SK-N-SH treated with all-trans-retinoic acid at 6 μM for 48 hours (cell line): ENCODE measurements at regions not wholly inside any gene's neighbourhood (a gene's known extent, or its start where the extent isn't known, plus 50 kb on each side); places are given as distances from the start of the nearest gene placed in this dataset.

Experiments
- ATAC-seq: fragments of 200-7000 bp; cut with Tn5 transposase; 3 replicates; pipeline ENCODE4 v1.9.1; 2020; ENCODE audit warnings: mild to moderate bottlenecking, moderate library complexity
- ARNTL ChIP-seq: fragments of 450-650 bp; formaldehyde crosslinking; IDR thresholded peaks from 2 replicates; pipeline ENCODE4 v1.5.0; 2020; ENCODE audit warnings: low read depth, mild to moderate bottlenecking, moderate library complexity, borderline replicate concordance
- BACH2 ChIP-seq: fragments of 250-450 bp; sonication (Bioruptor Pico); IDR thresholded peaks from 2 replicates; pipeline ENCODE4 v1.9.0; 2021; ENCODE audit warnings: mild to moderate bottlenecking, borderline replicate concordance
- CSDC2 ChIP-seq: fragments of 250-450 bp; sonication (Bioruptor Pico); IDR thresholded peaks from 2 replicates; pipeline ENCODE4 v1.5.0; 2020; ENCODE audit warnings: mild to moderate bottlenecking, moderate library complexity
- CSRNP3 ChIP-seq: fragments of 250-450 bp; sonication (Bioruptor Pico); IDR thresholded peaks from 2 replicates; pipeline ENCODE4 v1.5.1; 2021; ENCODE audit warnings: mild to moderate bottlenecking, moderate library complexity
- ESRRG ChIP-seq: fragments of 250-450 bp; sonication (Bioruptor Pico); IDR thresholded peaks from 2 replicates; pipeline ENCODE4 v1.6.1; 2021; ENCODE audit warnings: mild to moderate bottlenecking
- GLIS3 ChIP-seq: fragments of 250-450 bp; sonication (Bioruptor Pico); IDR thresholded peaks from 2 replicates; pipeline ENCODE4 v1.5.0; 2020; ENCODE audit warnings: mild to moderate bottlenecking, moderate library complexity
- ISL1 ChIP-seq: fragments of 250-450 bp; sonication (Bioruptor Pico); IDR thresholded peaks from 2 replicates; pipeline ENCODE4 v2.1.2; 2022; ENCODE audit warnings: mild to moderate bottlenecking, moderate library complexity
- OSR1 ChIP-seq: fragments of 250-450 bp; sonication (Bioruptor Pico); IDR thresholded peaks from 2 replicates; pipeline ENCODE4 v1.8.0; 2022; ENCODE audit warnings: moderate library complexity, mild to moderate bottlenecking, inconsistent platforms
- PATZ1 ChIP-seq: fragments of 250-450 bp; sonication (Bioruptor Pico); IDR thresholded peaks from 2 replicates; pipeline ENCODE4 v1.8.0; 2020; ENCODE audit warnings: mild to moderate bottlenecking, moderate library complexity, borderline replicate concordance
- PPARA ChIP-seq: fragments of 250-450 bp; sonication (Bioruptor Pico); IDR thresholded peaks from 2 replicates; pipeline ENCODE4 v1.5.0; 2020; ENCODE audit warnings: mild to moderate bottlenecking, borderline replicate concordance
- RARB ChIP-seq: fragments of 250-450 bp; sonication (Bioruptor Pico); IDR thresholded peaks from 2 replicates; pipeline ENCODE4 v1.8.0; 2021; ENCODE audit warnings: mild to moderate bottlenecking, moderate library complexity
- SNAI2 ChIP-seq: fragments of 250-450 bp; sonication (Bioruptor Pico); IDR thresholded peaks from 2 replicates; pipeline ENCODE4 v1.5.0; 2020; ENCODE audit warnings: mild to moderate bottlenecking, moderate library complexity
- TCF4 ChIP-seq: fragments of 250-450 bp; sonication (Bioruptor Pico); IDR thresholded peaks from 2 replicates; pipeline ENCODE4 v1.8.0; 2021; ENCODE audit warnings: mild to moderate bottlenecking, moderate library complexity, borderline replicate concordance
- TOX ChIP-seq: fragments of 250-450 bp; sonication (Bioruptor Pico); IDR thresholded peaks from 2 replicates; pipeline ENCODE4 v1.8.0; 2021; ENCODE audit warnings: mild to moderate bottlenecking, moderate library complexity, borderline replicate concordance
- ZC3H10 ChIP-seq: fragments of 250-450 bp; sonication (Bioruptor Pico); IDR thresholded peaks from 2 replicates; pipeline ENCODE4 v1.5.1; 2021; ENCODE audit warnings: mild to moderate bottlenecking, moderate library complexity
- ZFP3 ChIP-seq: fragments of 250-450 bp; sonication (Bioruptor Pico); IDR thresholded peaks from 2 replicates; pipeline ENCODE4 v1.5.0; 2020; ENCODE audit warnings: mild to moderate bottlenecking, moderate library complexity
- ZFP30 ChIP-seq: fragments of 450-650 bp; formaldehyde crosslinking; IDR thresholded peaks from 2 replicates; pipeline ENCODE4 v1.5.0; 2022; ENCODE audit warnings: mild to moderate bottlenecking, moderate library complexity
- ZNF565 ChIP-seq: fragments of 450-650 bp; formaldehyde crosslinking; conservative IDR thresholded peaks from 2 replicates; pipeline ENCODE4 v1.5.0; 2020; ENCODE audit warnings: low read depth, mild to moderate bottlenecking, moderate library complexity
- ZNF70 ChIP-seq: fragments of 450-650 bp; formaldehyde crosslinking; IDR thresholded peaks from 2 replicates; pipeline ENCODE4 v1.5.0; 2020; ENCODE audit warnings: mild to moderate bottlenecking, moderate library complexity
- ZNF8 ChIP-seq: fragments of 450-650 bp; formaldehyde crosslinking; IDR thresholded peaks from 2 replicates; pipeline ENCODE4 v1.5.0; 2020; ENCODE audit warnings: mild to moderate bottlenecking, moderate library complexity
- TF ChIP-seq, protein P1 (sequence below): fragments of 250-450 bp; sonication (Bioruptor Pico); IDR thresholded peaks from 2 replicates; pipeline ENCODE4 v1.5.0; 2020; ENCODE audit warnings: mild to moderate bottlenecking, moderate library complexity
- TF ChIP-seq, protein P2 (sequence below): fragments of 250-450 bp; sonication (Bioruptor Pico); IDR thresholded peaks from 2 replicates; pipeline ENCODE4 v1.8.0; 2021; ENCODE audit warnings: low read depth, mild to moderate bottlenecking, moderate library complexity, borderline replicate concordance

DNA sequence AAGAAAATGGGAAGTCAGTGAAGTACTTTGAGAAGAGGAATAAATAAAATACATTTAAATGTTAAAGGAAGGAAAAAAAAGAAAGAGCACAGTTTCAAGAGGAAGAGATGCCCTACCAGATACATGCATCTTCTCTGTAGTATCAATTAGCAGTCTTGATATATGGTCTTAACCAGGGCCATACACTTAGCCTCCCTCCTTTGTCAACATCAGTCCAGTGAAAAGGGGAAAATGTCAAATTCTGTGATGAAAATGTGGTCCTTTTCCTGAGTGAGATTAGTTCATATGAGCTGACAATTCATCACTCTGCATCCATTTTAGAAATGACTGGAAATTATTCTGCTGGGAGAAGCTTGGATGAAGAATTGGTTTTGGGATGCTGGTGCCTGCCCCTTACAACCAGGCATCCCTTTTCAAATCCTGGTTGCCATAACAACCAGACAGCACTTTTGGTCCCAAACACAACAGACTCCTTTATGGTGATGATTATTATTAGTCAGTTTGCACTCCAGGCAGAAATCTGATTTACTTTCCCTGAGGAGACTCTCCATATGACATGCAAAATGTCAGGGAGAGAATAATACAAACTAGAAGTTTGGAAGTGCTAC, 933.6 kb upstream of the CDH8 start:
- no peak for ATAC-seq
- TF ChIP-seq ESRRG, result no peak
- no peak for TF ChIP-seq PPARA (CRISPR knock-in tag)
- TF ChIP-seq, protein P1, sequence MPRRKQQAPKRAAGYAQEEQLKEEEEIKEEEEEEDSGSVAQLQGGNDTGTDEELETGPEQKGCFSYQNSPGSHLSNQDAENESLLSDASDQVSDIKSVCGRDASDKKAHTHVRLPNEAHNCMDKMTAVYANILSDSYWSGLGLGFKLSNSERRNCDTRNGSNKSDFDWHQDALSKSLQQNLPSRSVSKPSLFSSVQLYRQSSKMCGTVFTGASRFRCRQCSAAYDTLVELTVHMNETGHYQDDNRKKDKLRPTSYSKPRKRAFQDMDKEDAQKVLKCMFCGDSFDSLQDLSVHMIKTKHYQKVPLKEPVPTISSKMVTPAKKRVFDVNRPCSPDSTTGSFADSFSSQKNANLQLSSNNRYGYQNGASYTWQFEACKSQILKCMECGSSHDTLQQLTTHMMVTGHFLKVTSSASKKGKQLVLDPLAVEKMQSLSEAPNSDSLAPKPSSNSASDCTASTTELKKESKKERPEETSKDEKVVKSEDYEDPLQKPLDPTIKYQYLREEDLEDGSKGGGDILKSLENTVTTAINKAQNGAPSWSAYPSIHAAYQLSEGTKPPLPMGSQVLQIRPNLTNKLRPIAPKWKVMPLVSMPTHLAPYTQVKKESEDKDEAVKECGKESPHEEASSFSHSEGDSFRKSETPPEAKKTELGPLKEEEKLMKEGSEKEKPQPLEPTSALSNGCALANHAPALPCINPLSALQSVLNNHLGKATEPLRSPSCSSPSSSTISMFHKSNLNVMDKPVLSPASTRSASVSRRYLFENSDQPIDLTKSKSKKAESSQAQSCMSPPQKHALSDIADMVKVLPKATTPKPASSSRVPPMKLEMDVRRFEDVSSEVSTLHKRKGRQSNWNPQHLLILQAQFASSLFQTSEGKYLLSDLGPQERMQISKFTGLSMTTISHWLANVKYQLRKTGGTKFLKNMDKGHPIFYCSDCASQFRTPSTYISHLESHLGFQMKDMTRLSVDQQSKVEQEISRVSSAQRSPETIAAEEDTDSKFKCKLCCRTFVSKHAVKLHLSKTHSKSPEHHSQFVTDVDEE, result no peak
- no peak for TF ChIP-seq GLIS3
- TF ChIP-seq SNAI2 (CRISPR knock-in tag), result no peak
- no peak for TF ChIP-seq ZNF8 (CRISPR knock-in tag)
- no peak for TF ChIP-seq TOX
- TF ChIP-seq BACH2 (CRISPR knock-in tag), result no peak
- no peak for TF ChIP-seq CSDC2 (CRISPR knock-in tag)
- TF ChIP-seq OSR1 (CRISPR knock-in tag), result no peak
- TF ChIP-seq ZC3H10 (CRISPR knock-in tag), result no peak
- no peak for TF ChIP-seq TCF4
- TF ChIP-seq PATZ1, result no peak
- no peak for TF ChIP-seq ARNTL (CRISPR knock-in tag)
- TF ChIP-seq ZNF565 (CRISPR knock-in tag), result no peak

- ATAC-seq, result no peak
- no peak for TF ChIP-seq ZFP30
- TF ChIP-seq ZNF8 (CRISPR knock-in tag), result no peak
- no peak for TF ChIP-seq PATZ1
- TF ChIP-seq SNAI2 (CRISPR knock-in tag), result no peak
- no peak for TF ChIP-seq CSDC2 (CRISPR knock-in tag)
- TF ChIP-seq ZFP3 (CRISPR knock-in tag), result no peak
- no peak for TF ChIP-seq ESRRG
- TF ChIP-seq ZNF70 (CRISPR knock-in tag), result no peak
- TF ChIP-seq PPARA (CRISPR knock-in tag), result no peak
- TF ChIP-seq BACH2 (CRISPR knock-in tag), result no peak
- TF ChIP-seq TOX, result no peak
- no peak for TF ChIP-seq CSRNP3 (CRISPR knock-in tag)
- TF ChIP-seq, protein P2, sequence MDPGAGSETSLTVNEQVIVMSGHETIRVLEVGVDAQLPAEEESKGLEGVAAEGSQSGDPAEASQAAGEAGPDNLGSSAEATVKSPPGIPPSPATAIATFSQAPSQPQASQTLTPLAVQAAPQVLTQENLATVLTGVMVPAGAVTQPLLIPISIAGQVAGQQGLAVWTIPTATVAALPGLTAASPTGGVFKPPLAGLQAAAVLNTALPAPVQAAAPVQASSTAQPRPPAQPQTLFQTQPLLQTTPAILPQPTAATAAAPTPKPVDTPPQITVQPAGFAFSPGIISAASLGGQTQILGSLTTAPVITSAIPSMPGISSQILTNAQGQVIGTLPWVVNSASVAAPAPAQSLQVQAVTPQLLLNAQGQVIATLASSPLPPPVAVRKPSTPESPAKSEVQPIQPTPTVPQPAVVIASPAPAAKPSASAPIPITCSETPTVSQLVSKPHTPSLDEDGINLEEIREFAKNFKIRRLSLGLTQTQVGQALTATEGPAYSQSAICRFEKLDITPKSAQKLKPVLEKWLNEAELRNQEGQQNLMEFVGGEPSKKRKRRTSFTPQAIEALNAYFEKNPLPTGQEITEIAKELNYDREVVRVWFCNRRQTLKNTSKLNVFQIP, result no peak
- TF ChIP-seq ISL1 (CRISPR knock-in tag), result no peak
- no peak for TF ChIP-seq RARB
- no peak for TF ChIP-seq ZNF565 (CRISPR knock-in tag)
- TF ChIP-seq ZC3H10 (CRISPR knock-in tag), result no peak
- TF ChIP-seq ARNTL (CRISPR knock-in tag), result no peak
- TF ChIP-seq OSR1 (CRISPR knock-in tag), result no peak
Observed at GRCh38 chr16:62967611-62968010, 931.4 kb upstream of the CDH8 start.
